Ectodermal cell (in vitro differentiated cells): ENCODE measurements at regions not wholly inside any gene's neighbourhood (a gene's known extent, or its start where the extent isn't known, plus 50 kb on each side); places are given as distances from the start of the nearest gene placed in this dataset.

Source experiments
- H3K27ac ChIP-seq: 2 replicates; pipeline ENCODE4 v1.7.0; 2013; ENCODE audit warnings: mild to moderate bottlenecking, low read depth, low read length; ENCODE audit not compliant: insufficient read depth, poor library complexity, severe bottlenecking
- H3K27me3 ChIP-seq: 2 replicates; pipeline ENCODE4 v1.7.0; 2013; ENCODE audit warnings: mild to moderate bottlenecking, low read length; ENCODE audit not compliant: insufficient read depth, control insufficient read depth, poor library complexity, severe bottlenecking
- H3K36me3 ChIP-seq: one replicate; pipeline ENCODE4 v1.7.0; 2013; ENCODE audit warnings: low read length; ENCODE audit not compliant: control insufficient read depth, insufficient read depth
- H3K4me1 ChIP-seq: one replicate; pipeline ENCODE4 v1.7.0; 2013; ENCODE audit warnings: low read length; ENCODE audit not compliant: control insufficient read depth, insufficient read depth
- H3K4me3 ChIP-seq: 2 replicates; pipeline ENCODE4 v1.7.0; 2013; ENCODE audit warnings: low read depth, low read length, control low read depth; ENCODE audit not compliant: insufficient read depth
- H3K9me3 ChIP-seq: 2 replicates; pipeline ENCODE4 v1.7.0; 2013; ENCODE audit warnings: mild to moderate bottlenecking, low read length, moderate library complexity; ENCODE audit not compliant: control insufficient read depth
- WGBS, 2 experiments: methylation state at CpG; one replicate each; pipeline ENCODE4 v1.1.7; 2013; ENCODE audit warnings: missing lambda C conversion rate in 2 of 2; 5-methylcytosine and 5-hydroxymethylcytosine counted together

- WGBS, 2 experiments: 93 to 100% methylated on average over 1 to 2 of the region's 2 CpGs
- Histone ChIP-seq H3K27ac (no peak overlapping the region), H3K36me3 (no peaks in the 10 kb centered on the region)
These were observed 376.8 kb upstream of the ZFP42 start for GRCh38 chr4:187618701-187619281.

GRCh38 chr4:187619319-187619718, 376.3 kb upstream of the ZFP42 start:
- Histone ChIP-seq H3K27ac (no peak overlapping the region), H3K36me3 (no peaks in the 10 kb centered on the region), H3K4me1 (no peaks in the 10 kb centered on the region), H3K4me3 (no peak overlapping the region), H3K9me3 (no peaks in the 10 kb centered on the region), H3K27me3 (no peaks in the 10 kb centered on the region)
- WGBS, 2 experiments: 78 to 80% methylated on average over 4 of the region's 4 CpGs

More at GRCh38 chr4:187618701-187619281, 376.8 kb upstream of the ZFP42 start:
- H3K9me3 ChIP-seq: no peaks in the 10 kb centered on the region
- no peaks in the 10 kb centered on the region for H3K27me3 ChIP-seq
- H3K4me1 ChIP-seq: no peaks in the 10 kb centered on the region
- no peak overlapping the region for H3K4me3 ChIP-seq

- Histone ChIP-seq H3K27me3 (no peaks in the 10 kb centered on the region), H3K4me1 (no peaks in the 10 kb centered on the region), H3K4me3 (no peak overlapping the region), H3K9me3 (no peaks in the 10 kb centered on the region), H3K27ac (no peak overlapping the region), H3K36me3 (no peaks in the 10 kb centered on the region)
- WGBS, 2 experiments: 53 to 60% methylated on average over 8 of the region's 8 CpGs
These were observed 363.1 kb upstream of the ZFP42 start for GRCh38 chr4:187632260-187632995.

- no peak overlapping the region for H3K4me3 ChIP-seq
- H3K27me3 ChIP-seq: no peaks in the 10 kb centered on the region
- no peak overlapping the region for H3K27ac ChIP-seq
- no peaks in the 10 kb centered on the region for H3K4me1 ChIP-seq
- no peaks in the 10 kb centered on the region for H3K36me3 ChIP-seq
- 71 to 81% methylated on average over 2 of the region's 2 CpGs for WGBS, 2 experiments
- H3K9me3 ChIP-seq: no peaks in the 10 kb centered on the region
These were observed 362.3 kb upstream of the ZFP42 start for GRCh38 chr4:187633245-187633644.

GRCh38 chr4:187656959-187657358, 338.6 kb upstream of the ZFP42 start:
- Histone ChIP-seq H3K36me3 (no peaks in the 10 kb centered on the region), H3K27me3 (no peaks in the 10 kb centered on the region), H3K27ac (no peak overlapping the region), H3K4me3 (no peak overlapping the region), H3K9me3 (no peaks in the 10 kb centered on the region), H3K4me1 (no peaks in the 10 kb centered on the region)

- H3K27me3 ChIP-seq: no peaks in the 10 kb centered on the region
- H3K9me3 ChIP-seq: no peaks in the 10 kb centered on the region
- no peaks in the 10 kb centered on the region for H3K36me3 ChIP-seq
- H3K4me1 ChIP-seq: no peaks in the 10 kb centered on the region
- H3K27ac ChIP-seq: no peak overlapping the region
- H3K4me3 ChIP-seq: no peak overlapping the region
- 90 to 92% methylated on average over 4 of the region's 4 CpGs for WGBS, 2 experiments
These were observed 332.5 kb upstream of the ZFP42 start for GRCh38 chr4:187663076-187663475.

- Histone ChIP-seq H3K27me3 (no peaks in the 10 kb centered on the region), H3K36me3 (no peaks in the 10 kb centered on the region), H3K4me3 (no peak overlapping the region), H3K27ac (no peak overlapping the region), H3K9me3 (no peaks in the 10 kb centered on the region), H3K4me1 (no peaks in the 10 kb centered on the region)
- WGBS, 2 experiments: 98% methylated on average over 5 of the region's 5 CpGs
These were observed 331.6 kb upstream of the ZFP42 start for GRCh38 chr4:187664011-187664410.

GRCh38 chr4:187665086-187665485, 330.5 kb upstream of the ZFP42 start:
- Histone ChIP-seq H3K9me3 (no peaks in the 10 kb centered on the region), H3K4me3 (no peak overlapping the region), H3K27ac (no peak overlapping the region), H3K4me1 (no peaks in the 10 kb centered on the region), H3K27me3 (no peaks in the 10 kb centered on the region), H3K36me3 (no peaks in the 10 kb centered on the region)
- 83 to 89% methylated on average over 1 of the region's 1 CpG for WGBS, 2 experiments

- no peak overlapping the region for H3K27ac ChIP-seq
- H3K9me3 ChIP-seq: no peaks in the 10 kb centered on the region
- no peak overlapping the region for H3K4me3 ChIP-seq
- no peaks in the 10 kb centered on the region for H3K27me3 ChIP-seq
- no peaks in the 10 kb centered on the region for H3K4me1 ChIP-seq
- H3K36me3 ChIP-seq: no peaks in the 10 kb centered on the region
- 88 to 94% methylated on average over 4 of the region's 4 CpGs for WGBS, 2 experiments
These were observed 329.5 kb upstream of the ZFP42 start for GRCh38 chr4:187666034-187666433.

- Histone ChIP-seq H3K4me3 (no peak overlapping the region), H3K36me3 (no peaks in the 10 kb centered on the region), H3K4me1 (no peaks in the 10 kb centered on the region), H3K9me3 (no peaks in the 10 kb centered on the region), H3K27ac (no peak overlapping the region), H3K27me3 (no peaks in the 10 kb centered on the region)
- WGBS, 2 experiments: 92% methylated on average over 9 of the region's 9 CpGs
These were observed 328.7 kb upstream of the ZFP42 start for GRCh38 chr4:187666697-187667494.
